Heart right ventricle (tissue), 16 donors: ENCODE measurements at regions not wholly inside any gene's neighbourhood (a gene's known extent, or its start where the extent isn't known, plus 50 kb on each side); places are given as distances from the start of the nearest gene placed in this dataset.

ENCODE experiments used
- ATAC-seq, 8 donors: fragments of 200-7000 bp; cut with Tn5 transposase; one replicate each; pipeline ENCODE4 v1.9.1; 2020; ENCODE audit warnings: mild to moderate bottlenecking in 8 of 8, moderate library complexity in 8 of 8, moderate number of reproducible peaks in 1 of 8
- DNase-seq, 2 donors: peaks; one replicate each; pipeline ENCODE4 v3.0.0-alpha.2; 2020
- H3K27ac ChIP-seq, 10 donors: fragments of 200-600 bp; sonication (generic) in 2 of 10; one replicate each; pipeline versions ENCODE4 v1.5.0 to v1.8.0; 2020 to 2022; ENCODE audit warnings: mild to moderate bottlenecking in 3 of 10
- H3K27me3 ChIP-seq, 7 donors: fragments of 200-600 bp; one replicate each; pipeline ENCODE4 v1.8.0; 2021 to 2022; ENCODE audit warnings: mild to moderate bottlenecking in 2 of 7
- H3K36me3 ChIP-seq, 9 donors: fragments of 200-600 bp; sonication (generic) in 1 of 9; one replicate each; pipeline versions ENCODE4 v1.5.0 to v1.8.0; 2020 to 2022; ENCODE audit warnings: mild to moderate bottlenecking in 2 of 9
- H3K4me1 ChIP-seq, 9 donors: fragments of 200-600 bp; sonication (generic) in 1 of 9; one replicate each; pipeline versions ENCODE4 v1.5.0 to v1.8.0; 2020 to 2022; ENCODE audit warnings: mild to moderate bottlenecking in 4 of 9
- H3K4me3 ChIP-seq, 10 donors: fragments of 200-600 bp; sonication (generic) in 2 of 10; one replicate each; pipeline versions ENCODE4 v1.5.0 to v1.8.0; 2020 to 2022; ENCODE audit warnings: mild to moderate bottlenecking in 7 of 10, moderate library complexity in 2 of 10
- H3K9me3 ChIP-seq, 11 donors: fragments of 200-600 bp in 10 of 11; sonication (generic) in 2 of 11; one replicate each; pipeline versions ENCODE4 v1.5.0 to v1.8.0; 2013 to 2022; ENCODE audit warnings: mild to moderate bottlenecking in 2 of 11, control low read depth in 1 of 11, moderate library complexity in 1 of 11
- CTCF ChIP-seq, 9 donors: fragments of 200-600 bp; sonication (generic) in 2 of 9; IDR thresholded peaks; one replicate each; pipeline versions ENCODE4 v1.5.0 to v1.8.0; 2021 to 2022; ENCODE audit warnings: antibody characterized with exemption in 9 of 9, mild to moderate bottlenecking in 5 of 9, moderate library complexity in 1 of 9
- WGBS, 2 donors: extraction: QIAGEN DNeasy Blood & Tissue Kit; methylation state at CpG; one replicate each; pipeline ENCODE4 v1.1.7; 2013; ENCODE audit warnings: inconsistent platforms in 1 of 2; 5-methylcytosine and 5-hydroxymethylcytosine counted together
- intact Hi-C, 10 donors: fragments of 100-400 bp; cut with DNase I; formaldehyde crosslinking; loops; one replicate each; pipeline versions ENCODE4 v1.11.1 to v1.14.2; 2022
- donor health status: Arrhythmogenic right ventricular cardiomyopathy.
- donor health status: ischemic (EF 13 %, LVEDD 7.1; RV severe dilation, severe dysfunction).
- donor health status: healthy with polysubstance abuse.
- donor health status: DM: no; HTN: yes; CAD: no.
- donor health status: DM: no; HTN: no; CAD: no.
- donor health status: ischemic (EF 25% LVEDD 6.9; RV normal size, moderate dysfunction).
- donor health status: ischemic (EF 25% LVEDD 5.7; RV mildly dilated, moderate dysfunction).
- donor health status: healthy.
- donor health status: DM: yes; HTN: yes; CAD: no.
- donor health status: Ischemic cardiomyopathy.
- donor health status: ischemic (EF 35%, LVEDD 5.7; RV mildly dilated, moderate dysfunction).
- donor health status: nonischemic (EF 11% LVEDD 7.7; RV severe dilation, severe dysfunction).
- donor health status: DM: yes; HTN: yes; CAD: no.
- donor health status: PGD.
- donor health status: ischemic (EF 29% LVEDD 5.4; RV normal size, mild dysfunction).
- donor health status: nonischemic (EF 23%, LVEDD 6.1; RV moderate dilation, normal function).

- intact Hi-C loops: no loop called here
- DNase-seq (no peak), ATAC-seq (no peak)
- Histone ChIP-seq H3K4me1 (peaks cover 0 to 9% (median 0%) of the 10 kb centered on the region in 9 donors), H3K9me3 (peaks cover 0 to 9% (median 0%) of the 10 kb centered on the region in 11 donors), H3K36me3 (no peaks in the 10 kb centered on the region), H3K4me3 (no peak overlapping the region), H3K27ac (no peak overlapping the region), H3K27me3 (no peaks in the 10 kb centered on the region)
- 67 to 73% methylated on average over 2 of the region's 2 CpGs for WGBS, 2 donors
- no peak for TF ChIP-seq CTCF (IDR thresholded peaks at IDR 0.05)
Observed at GRCh38 chr1:193634470-193634869, 448.1 kb upstream of the B3GALT2 start.

GRCh38 chr1:193633991-193634390, 447.6 kb upstream of the B3GALT2 start:
- H3K27me3 ChIP-seq: no peaks in the 10 kb centered on the region
- no peaks in the 10 kb centered on the region for H3K36me3 ChIP-seq
- no peak overlapping the region for H3K4me3 ChIP-seq
- H3K4me1 ChIP-seq: peaks cover 0 to 9% (median 0%) of the 10 kb centered on the region in 9 donors
- no peak for TF ChIP-seq CTCF (IDR thresholded peaks at IDR 0.05)
- intact Hi-C loops: no loop called here
- peaks cover 0 to 5% (median 0%) of the 10 kb centered on the region in 11 donors for H3K9me3 ChIP-seq
- WGBS, 2 donors: 55 to 56% methylated on average over 2 of the region's 2 CpGs
- H3K27ac ChIP-seq: no peak overlapping the region
- DNase-seq: no peak
- no peak for ATAC-seq

GRCh38 chr1:193633093-193633492, 446.7 kb upstream of the B3GALT2 start:
- no peak for ATAC-seq
- TF ChIP-seq CTCF (IDR thresholded peaks at IDR 0.05): no peak
- no peaks in the 10 kb centered on the region for H3K9me3 ChIP-seq
- no peaks in the 10 kb centered on the region for H3K36me3 ChIP-seq
- DNase-seq: no peak
- H3K4me3 ChIP-seq: no peak overlapping the region
- peaks cover 0 to 9% (median 0%) of the 10 kb centered on the region in 9 donors for H3K4me1 ChIP-seq
- H3K27me3 ChIP-seq: no peaks in the 10 kb centered on the region
- no peak overlapping the region for H3K27ac ChIP-seq
- intact Hi-C loops: no loop called here
- WGBS, 2 donors: 94 to 96% methylated on average over 3 of the region's 3 CpGs

- intact Hi-C loops: no loop called here
- ATAC-seq: no peak
Observed at GRCh38 chr1:193631306-193631705, 444.9 kb upstream of the B3GALT2 start.

More at GRCh38 chr1:193631306-193631705, 444.9 kb upstream of the B3GALT2 start:
- DNase-seq: no peak
- Histone ChIP-seq H3K27me3 (no peaks in the 10 kb centered on the region), H3K4me1 (peaks cover 0 to 9% (median 0%) of the 10 kb centered on the region in 9 donors), H3K9me3 (no peaks in the 10 kb centered on the region), H3K27ac (no peak overlapping the region), H3K4me3 (no peak overlapping the region), H3K36me3 (no peaks in the 10 kb centered on the region)
- TF ChIP-seq CTCF (IDR thresholded peaks at IDR 0.05): no peak
- WGBS, 2 donors: 88 to 93% methylated on average over 3 of the region's 3 CpGs
